H9 (cell line): ENCODE measurements at regions not wholly inside any gene's neighbourhood (a gene's known extent, or its start where the extent isn't known, plus 50 kb on each side); places are given as distances from the start of the nearest gene placed in this dataset.

Source experiments
- DNase-seq: peaks from one replicate; pipeline ENCODE4 v3.0.0-alpha.2; 2017
- H2AFZ ChIP-seq: one replicate; pipeline ENCODE4 v1.6.1; 2013; ENCODE audit warnings: mild to moderate bottlenecking, low read length, control low read depth, moderate library complexity
- H2AK5ac ChIP-seq: 2 replicates; pipeline ENCODE4 v1.6.1; 2013; ENCODE audit warnings: low read length, control low read depth, mixed read lengths; ENCODE audit not compliant: insufficient read length
- H2BK120ac ChIP-seq: one replicate; pipeline ENCODE4 v1.6.1; 2013; ENCODE audit warnings: low read depth, mild to moderate bottlenecking, low read length, control low read depth, inconsistent platforms; ENCODE audit not compliant: poor library complexity, severe bottlenecking
- H2BK12ac ChIP-seq: 2 replicates; pipeline ENCODE4 v1.6.1; 2013; ENCODE audit warnings: low read length, control low read depth, mixed read lengths, low read depth; ENCODE audit not compliant: insufficient read length
- H2BK15ac ChIP-seq: 2 replicates; pipeline ENCODE4 v1.6.1; 2013; ENCODE audit warnings: low read depth, low read length, control low read depth
- H2BK20ac ChIP-seq: one replicate; pipeline ENCODE4 v1.6.1; 2013; ENCODE audit warnings: low read depth, mild to moderate bottlenecking, low read length, control low read depth, inconsistent platforms; ENCODE audit not compliant: poor library complexity, severe bottlenecking
- H2BK5ac ChIP-seq: 2 replicates; pipeline ENCODE4 v1.6.1; 2013; ENCODE audit warnings: low read length, control low read depth, mixed read lengths; ENCODE audit not compliant: insufficient read length
- H3K14ac ChIP-seq: 2 replicates; pipeline ENCODE4 v1.6.1; 2013; ENCODE audit warnings: low read length, control low read depth; ENCODE audit not compliant: insufficient read depth
- H3K18ac ChIP-seq: 2 replicates; pipeline ENCODE4 v1.6.1; 2013; ENCODE audit warnings: low read depth, mild to moderate bottlenecking, mixed read lengths, low read length, control low read depth; ENCODE audit not compliant: insufficient read length
- H3K23ac ChIP-seq: 2 replicates; pipeline ENCODE4 v1.6.1; 2013; ENCODE audit warnings: low read length, control low read depth, mixed read lengths, low read depth; ENCODE audit not compliant: insufficient read length
- H3K23me2 ChIP-seq: 2 replicates; pipeline ENCODE4 v1.6.1; 2013; ENCODE audit warnings: low read depth, mild to moderate bottlenecking, mixed read lengths, low read length, control low read depth; ENCODE audit not compliant: insufficient read length, poor library complexity, severe bottlenecking
- H3K27ac ChIP-seq: 2 replicates; pipeline ENCODE4 v1.5.1; 2013; ENCODE audit warnings: low read length, control low read depth, mixed read lengths, low read depth; ENCODE audit not compliant: insufficient read length
- H3K27me3 ChIP-seq: 2 replicates; pipeline ENCODE4 v1.6.1; 2013; ENCODE audit warnings: low read length, control low read depth, inconsistent platforms; ENCODE audit not compliant: insufficient read depth
- H3K4ac ChIP-seq: 2 replicates; pipeline ENCODE4 v1.6.1; 2013; ENCODE audit warnings: low read depth, mild to moderate bottlenecking, control low read depth, inconsistent platforms, low read length, moderate library complexity
- H3K4me1 ChIP-seq: 2 replicates; pipeline ENCODE4 v1.6.1; 2013; ENCODE audit warnings: low read length, control low read depth, inconsistent platforms; ENCODE audit not compliant: insufficient read depth
- H3K4me2 ChIP-seq: 2 replicates; pipeline ENCODE4 v1.6.1; 2013; ENCODE audit warnings: low read length, control low read depth, mixed read lengths; ENCODE audit not compliant: insufficient read length, insufficient read depth
- H3K56ac ChIP-seq: 2 replicates; pipeline ENCODE4 v1.6.1; 2013; ENCODE audit warnings: low read depth, mild to moderate bottlenecking, mixed read lengths, low read length, control low read depth; ENCODE audit not compliant: insufficient read length
- H3K79me1 ChIP-seq: 2 replicates; pipeline ENCODE4 v1.6.1; 2013; ENCODE audit warnings: low read depth, mild to moderate bottlenecking, moderate library complexity, low read length, control low read depth, inconsistent platforms; ENCODE audit not compliant: insufficient read depth, poor library complexity, severe bottlenecking
- H3K79me2 ChIP-seq: 2 replicates; pipeline ENCODE4 v1.6.1; 2013; ENCODE audit warnings: low read length, control low read depth, inconsistent platforms; ENCODE audit not compliant: insufficient read depth
- H3K9ac ChIP-seq: 2 replicates; pipeline ENCODE4 v1.6.1; 2013; ENCODE audit warnings: low read length, control low read depth, mixed read lengths; ENCODE audit not compliant: insufficient read length; ENCODE audit errors: extremely low read depth
- H3K9me3 ChIP-seq: one replicate; pipeline ENCODE4 v1.6.1; 2013; ENCODE audit warnings: low read depth, low read length, inconsistent platforms; ENCODE audit not compliant: control insufficient read depth
- H3T11ph ChIP-seq: one replicate; pipeline ENCODE4 v1.6.1; 2013; ENCODE audit warnings: mild to moderate bottlenecking, low read length, control low read depth, inconsistent platforms
- H4K20me1 ChIP-seq: one replicate; pipeline ENCODE4 v1.6.1; 2013; ENCODE audit not compliant: control insufficient read depth, insufficient read length, insufficient read depth
- H4K5ac ChIP-seq: 2 replicates; pipeline ENCODE4 v1.6.1; 2013; ENCODE audit warnings: low read depth, mild to moderate bottlenecking, mixed read lengths, low read length, control low read depth; ENCODE audit not compliant: insufficient read length
- H4K8ac ChIP-seq: replicated peaks from 2 replicates; pipeline ENCODE4 v1.6.1; 2013; ENCODE audit warnings: low read length, control low read depth, mixed read lengths, low read depth; ENCODE audit not compliant: insufficient read length
- H4K91ac ChIP-seq: 2 replicates; pipeline ENCODE4 v1.6.1; 2013; ENCODE audit warnings: low read depth, mild to moderate bottlenecking, moderate library complexity, mixed read lengths, low read length, control low read depth; ENCODE audit not compliant: insufficient read length
- H3K27ac Mint-ChIP-seq, 3 experiments: 2 replicates in 2 of 3; 3 replicates in 1 of 3; pipeline ENCODE4 v1.8.0; 2020 to 2021; ENCODE audit warnings: mixed read lengths in 3 of 3, mild to moderate bottlenecking in 1 of 3, moderate library complexity in 1 of 3
- H3K27me3 Mint-ChIP-seq: 2 replicates; pipeline ENCODE4 v1.8.0; 2021; ENCODE audit warnings: low read depth, mild to moderate bottlenecking, moderate library complexity, mixed read lengths
- H3K36me3 Mint-ChIP-seq, 3 experiments: 2 replicates in 2 of 3; 3 replicates in 1 of 3; pipeline ENCODE4 v1.8.0; 2020 to 2021; ENCODE audit warnings: low read depth in 3 of 3, mixed read lengths in 3 of 3; ENCODE audit not compliant: insufficient read depth in 1 of 3
- H3K4me1 Mint-ChIP-seq, 2 experiments: 2 replicates each; pipeline ENCODE4 v1.8.0; 2020; ENCODE audit warnings: mixed read lengths in 2 of 2
- H3K4me3 Mint-ChIP-seq, 2 experiments: 2 replicates in 1 of 2; 3 replicates in 1 of 2; pipeline ENCODE4 v1.8.0; 2020 to 2021; ENCODE audit warnings: mild to moderate bottlenecking in 2 of 2, mixed read lengths in 2 of 2, moderate library complexity in 1 of 2
- H3K9me3 Mint-ChIP-seq, 2 experiments: 2 replicates in 1 of 2; 3 replicates in 1 of 2; pipeline ENCODE4 v1.8.0; 2020; ENCODE audit warnings: mild to moderate bottlenecking in 2 of 2, mixed read lengths in 2 of 2, moderate library complexity in 1 of 2
- CTCF ChIP-seq: fragments of 200-600 bp; sonication (generic); conservative IDR thresholded peaks from 3 replicates; pipeline ENCODE4 v1.8.0; 2021; ENCODE audit warnings: antibody characterized with exemption, mild to moderate bottlenecking
- WGBS: extraction: QIAGEN DNeasy Blood & Tissue Kit; methylation state at CpG from one replicate; pipeline ENCODE4 v1.1.7; 2013; ENCODE audit warnings: missing lambda C conversion rate, low lambda C conversion rate, mixed read lengths; ENCODE audit not compliant: insufficient read length; ENCODE audit errors: extremely low coverage; 5-methylcytosine and 5-hydroxymethylcytosine counted together

- WGBS = no CpG with 5 or more reads among the region's 1 CpG
- Histone ChIP-seq H3K27ac (no peak overlapping the region), H3K18ac (no peak overlapping the region), H3K4ac (no peak overlapping the region), H3K56ac (no peak overlapping the region), H3K4me2 (no peak overlapping the region), H3K79me2 (no peaks in the 10 kb centered on the region), H3T11ph (no peak overlapping the region), H3K9ac (no peak overlapping the region), H2AFZ (no peak overlapping the region), H2BK20ac (no peak overlapping the region), H4K8ac (no peak overlapping the region), H2BK120ac (no peak overlapping the region), H3K14ac (no peak overlapping the region), H2AK5ac (no peak overlapping the region), H2BK15ac (no peak overlapping the region), H3K27me3 (no peaks in the 10 kb centered on the region), H4K5ac (no peak overlapping the region), H2BK12ac (no peak overlapping the region), H2BK5ac (no peak overlapping the region), H3K23me2 (no peaks in the 10 kb centered on the region), H4K20me1 (no peaks in the 10 kb centered on the region), H4K91ac (no peak overlapping the region), H3K23ac (no peak overlapping the region), H3K4me1 (no peaks in the 10 kb centered on the region), H3K79me1 (no peaks in the 10 kb centered on the region), H3K9me3 (no peaks in the 10 kb centered on the region)
- no peak for DNase-seq
- H3K27ac Mint-ChIP-seq = no peak overlapping the region
- no peak overlapping the region for H3K4me3 Mint-ChIP-seq
- no peaks in the 10 kb centered on the region for H3K27me3 Mint-ChIP-seq
- H3K9me3 Mint-ChIP-seq = no peaks in the 10 kb centered on the region
- H3K4me1 Mint-ChIP-seq = peaks cover 12 to 13% of the 10 kb centered on the region in 2 experiments; a peak in 3 of 4 replicates
- H3K36me3 Mint-ChIP-seq = no peaks in the 10 kb centered on the region
- no peak for TF ChIP-seq CTCF
Observed at GRCh38 chr12:91565846-91566245, 383.2 kb upstream of the DCN start.
